Amniotic epithelial cell (primary cell): ENCODE measurements at regions not wholly inside any gene's neighbourhood (a gene's known extent, or its start where the extent isn't known, plus 50 kb on each side); places are given as distances from the start of the nearest gene placed in this dataset.

Source experiments
- DNase-seq: peaks from one replicate; pipeline ENCODE4 v3.0.0-alpha.2; 2010; ENCODE audit warnings: low read depth

- no peak for DNase-seq
Measured at GRCh38 chr5:39800042-39800601, 375.3 kb upstream of the DAB2 start.

GRCh38 chr5:39799242-39799641, 374.5 kb upstream of the DAB2 start:
- no peak for DNase-seq

GRCh38 chr5:39794513-39795210, 369.9 kb upstream of the DAB2 start:
- DNase-seq, result no peak

GRCh38 chr5:39785410-39785809, 360.6 kb upstream of the DAB2 start:
- DNase-seq, result no peak

GRCh38 chr5:39783756-39784421, 359.1 kb upstream of the DAB2 start:
- DNase-seq, result no peak

- DNase-seq, result peak; percentile 28
Measured at GRCh38 chr5:39780347-39780746, 355.6 kb upstream of the DAB2 start.

- peak; percentile 16 for DNase-seq
Measured at GRCh38 chr5:39779831-39780230, 355.1 kb upstream of the DAB2 start.

GRCh38 chr5:39775797-39776365, 351.1 kb upstream of the DAB2 start:
- DNase-seq, result peak; percentile 37

GRCh38 chr5:39775086-39775796, 350.5 kb upstream of the DAB2 start:
- peak; percentile 92 for DNase-seq

- DNase-seq, result no peak
Measured at GRCh38 chr5:39774605-39775004, 349.8 kb upstream of the DAB2 start.

GRCh38 chr5:39772307-39772706, 347.5 kb upstream of the DAB2 start:
- DNase-seq, result no peak

GRCh38 chr5:39767916-39768315, 343.1 kb upstream of the DAB2 start:
- DNase-seq, result no peak

- peak; percentile 24 for DNase-seq
Measured at GRCh38 chr5:39765366-39765765, 340.6 kb upstream of the DAB2 start.

- no peak for DNase-seq
Measured at GRCh38 chr5:39762761-39763160, 338.0 kb upstream of the DAB2 start.

- DNase-seq, result peak; percentile 67
Measured at GRCh38 chr5:39761199-39761950, 336.6 kb upstream of the DAB2 start.

- peak; percentile 98 for DNase-seq
Measured at GRCh38 chr5:39760385-39761198, 335.8 kb upstream of the DAB2 start.

- DNase-seq, result peak; percentile 28
Measured at GRCh38 chr5:39759701-39760100, 334.9 kb upstream of the DAB2 start.

- DNase-seq, result peak; percentile 11
Measured at GRCh38 chr5:39758426-39758825, 333.6 kb upstream of the DAB2 start.

GRCh38 chr5:39757131-39757530, 332.4 kb upstream of the DAB2 start:
- DNase-seq, result peak; percentile 99

GRCh38 chr5:39755986-39756385, 331.2 kb upstream of the DAB2 start:
- DNase-seq, result peak; percentile 98

- DNase-seq, result peak; percentile 73
Measured at GRCh38 chr5:39755452-39755851, 330.7 kb upstream of the DAB2 start.
